Stomach (tissue), 8 donors: ENCODE measurements at regions not wholly inside any gene's neighbourhood (a gene's known extent, or its start where the extent isn't known, plus 50 kb on each side); places are given as distances from the start of the nearest gene placed in this dataset.

Experiments used
- DNase-seq, 2 donors: peaks; one replicate each; pipeline versions ENCODE4 v3.0.0 to v3.0.0-alpha.2; 2013 to 2019
- H3K27ac ChIP-seq, 5 donors: fragments of 200-600 bp in 4 of 5; sonication (generic) in 4 of 5; one replicate each; pipeline ENCODE4 v1.5.1; 2013 to 2019; ENCODE audit warnings: mild to moderate bottlenecking in 1 of 5, moderate library complexity in 1 of 5
- H3K27me3 ChIP-seq, 3 donors: fragments of 200-600 bp; sonication (generic); one replicate each; pipeline ENCODE4 v1.5.1; 2017 to 2019; ENCODE audit warnings: mixed run types in 1 of 3
- H3K36me3 ChIP-seq, 4 donors: fragments of 200-600 bp; sonication (generic); 1 replicate in 3 of 4; 2 replicates in 1 of 4; pipeline ENCODE4 v1.5.1; 2016 to 2019
- H3K4me1 ChIP-seq, 4 donors: fragments of 200-600 bp; sonication (generic); one replicate each; pipeline ENCODE4 v1.5.1; 2016 to 2019
- H3K4me3 ChIP-seq, 4 donors: fragments of 200-600 bp; sonication (generic) in 3 of 4; one replicate each; pipeline ENCODE4 v1.5.1; 2016 to 2019; ENCODE audit warnings: mild to moderate bottlenecking in 1 of 4
- H3K9me3 ChIP-seq, 4 donors: fragments of 200-600 bp; sonication (generic); one replicate each; pipeline ENCODE4 v1.5.1; 2016 to 2019
- CTCF ChIP-seq, 7 experiments: fragments of 450-650 bp in 4 of 7; fragments of 200-600 bp in 3 of 7; sonication (generic) in 3 of 7; IDR thresholded peaks; one replicate each; pipeline ENCODE4 v1.5.1; 2016 to 2019; ENCODE audit warnings: antibody characterized with exemption in 7 of 7, control low read depth in 2 of 7, mild to moderate bottlenecking in 1 of 7
- EP300 ChIP-seq: sonication (generic); formaldehyde crosslinking; IDR thresholded peaks from one replicate; pipeline ENCODE4 v1.6.1; 2017; ENCODE audit warnings: antibody characterized with exemption
- POLR2A ChIP-seq, 4 donors: fragments of 450-650 bp; IDR thresholded peaks; one replicate each; pipeline ENCODE4 v1.6.1; 2016; ENCODE audit warnings: antibody characterized with exemption in 4 of 4, control low read depth in 2 of 4, mild to moderate bottlenecking in 1 of 4, moderate library complexity in 1 of 4
- POLR2AphosphoS5 ChIP-seq, 3 donors: sonication (generic); formaldehyde crosslinking; IDR thresholded peaks; one replicate each; pipeline ENCODE4 v1.6.1; 2016; ENCODE audit warnings: antibody characterized with exemption in 3 of 3
- WGBS, 5 donors: extraction: QIAGEN DNeasy Blood & Tissue Kit in 3 of 5; methylation state at CpG; one replicate each; pipeline versions ENCODE4 v1.1.5 to v1.1.7; 2013 to 2018; 5-methylcytosine and 5-hydroxymethylcytosine counted together
- intact Hi-C: fragments of 100-400 bp; cut with DNase I; formaldehyde crosslinking; loops from one replicate; pipeline ENCODE4 v1.15.1; 2023; ENCODE audit warnings: low total_unique reads
- donor health status: healthy with polysubstance abuse.
- donor health status: Bipolar disorder and iron deficiency.
- donor health status: healthy.

DNA sequence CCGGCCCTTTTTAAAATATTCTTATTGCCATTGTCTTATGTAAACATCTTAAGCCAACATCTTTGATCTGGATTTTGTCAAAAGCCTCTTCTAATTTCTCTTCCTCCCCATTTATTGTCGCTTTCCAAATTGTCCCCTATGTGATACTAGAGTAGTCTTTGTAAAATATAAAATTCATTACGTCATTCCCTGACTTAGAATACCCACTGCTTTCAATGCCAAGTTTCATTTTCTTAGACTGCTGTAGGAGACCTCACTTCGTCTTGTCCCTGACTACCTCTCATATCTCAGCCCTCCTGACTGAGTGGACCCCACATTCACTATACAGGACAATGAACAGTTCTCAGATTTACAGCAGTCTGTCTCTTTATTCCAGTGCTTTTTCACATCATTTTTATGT, 633.9 kb upstream of the LMO3 start:
- no peaks in the 10 kb centered on the region for H3K4me1 ChIP-seq
- peaks cover 0 to 17% (median 8%) of the 10 kb centered on the region in 4 donors for H3K9me3 ChIP-seq
- intact Hi-C loops: no loop called here
- no peak overlapping the region for H3K27ac ChIP-seq
- H3K27me3 ChIP-seq: no peaks in the 10 kb centered on the region
- TF ChIP-seq EP300 (no peak), POLR2A (IDR thresholded peaks at IDR 0.05) (no peak)
- H3K36me3 ChIP-seq: no peaks in the 10 kb centered on the region
- no peak for DNase-seq
- 80 to 93% (median 88%) methylated on average over 4 of the region's 4 CpGs for WGBS, 5 donors
- H3K4me3 ChIP-seq: no peak overlapping the region

DNA sequence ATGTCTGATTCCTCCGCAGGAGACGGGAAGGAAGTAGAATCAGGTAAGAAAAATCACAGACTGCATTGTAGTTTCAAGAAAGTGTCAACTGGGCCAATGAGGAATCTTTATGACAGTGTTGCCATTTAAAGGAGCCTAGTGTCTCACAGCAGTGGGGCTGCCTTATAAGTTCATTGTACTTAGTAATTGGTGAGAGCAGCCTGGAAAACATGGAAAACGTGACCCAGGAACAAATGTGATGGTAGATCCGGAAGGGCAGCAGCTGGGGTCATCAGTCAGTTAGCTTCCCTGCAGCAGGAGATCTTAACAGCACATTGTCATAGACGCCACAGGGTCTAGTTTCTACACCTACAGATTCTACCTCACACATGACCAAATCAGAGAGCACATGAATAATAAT, 630.0 kb upstream of the LMO3 start:
- TF ChIP-seq EP300: no peak
- Histone ChIP-seq H3K36me3 (no peaks in the 10 kb centered on the region), H3K4me3 (no peak overlapping the region), H3K27ac (no peak overlapping the region), H3K27me3 (no peaks in the 10 kb centered on the region), H3K4me1 (no peaks in the 10 kb centered on the region), H3K9me3 (peaks cover 0 to under 1% (median 0%) of the 10 kb centered on the region in 4 donors)
- WGBS, 5 donors: 64 to 77% (median 70%) methylated on average over 5 of the region's 5 CpGs
- no peak for DNase-seq
- intact Hi-C loops: no loop called here

- intact Hi-C loops: no loop called here
- no peak for TF ChIP-seq EP300
- TF ChIP-seq POLR2A (IDR thresholded peaks at IDR 0.05): no peak
- no peak for TF ChIP-seq CTCF (IDR thresholded peaks at IDR 0.05)
- no peak for TF ChIP-seq POLR2AphosphoS5 (IDR thresholded peaks at IDR 0.05)
- WGBS, 5 donors: 55 to 65% (median 56%) methylated on average over 4 of the region's 4 CpGs
- Histone ChIP-seq H3K9me3 (no peaks in the 10 kb centered on the region), H3K27me3 (no peaks in the 10 kb centered on the region), H3K27ac (no peak overlapping the region), H3K4me3 (no peak overlapping the region), H3K4me1 (no peaks in the 10 kb centered on the region), H3K36me3 (no peaks in the 10 kb centered on the region)
- DNase-seq: no peak
Measured at GRCh38 chr12:17215759-17216570, 610.0 kb upstream of the LMO3 start.

GRCh38 chr12:17214929-17215328, 609.0 kb upstream of the LMO3 start:
- 24 to 38% (median 25%) methylated on average over 2 of the region's 2 CpGs for WGBS, 5 donors
- Histone ChIP-seq H3K27me3 (no peaks in the 10 kb centered on the region), H3K9me3 (no peaks in the 10 kb centered on the region), H3K27ac (no peak overlapping the region), H3K4me3 (no peak overlapping the region), H3K4me1 (no peaks in the 10 kb centered on the region), H3K36me3 (no peaks in the 10 kb centered on the region)
- TF ChIP-seq POLR2A (IDR thresholded peaks at IDR 0.05): no peak
- no peak for TF ChIP-seq POLR2AphosphoS5 (IDR thresholded peaks at IDR 0.05)
- TF ChIP-seq CTCF (IDR thresholded peaks at IDR 0.05): no peak
- TF ChIP-seq EP300: no peak
- intact Hi-C loops: no loop called here
- no peak for DNase-seq

- intact Hi-C loops: no loop called here
- no peaks in the 10 kb centered on the region for H3K36me3 ChIP-seq
- H3K9me3 ChIP-seq: peaks cover 0 to 13% (median 3%) of the 10 kb centered on the region in 4 donors
- no peak for DNase-seq
- H3K27ac ChIP-seq: no peak overlapping the region
- no peak overlapping the region for H3K4me3 ChIP-seq
- TF ChIP-seq CTCF (IDR thresholded peaks at IDR 0.05) (no peak), POLR2AphosphoS5 (IDR thresholded peaks at IDR 0.05) (no peak), POLR2A (IDR thresholded peaks at IDR 0.05) (no peak), EP300 (no peak)
- no peaks in the 10 kb centered on the region for H3K4me1 ChIP-seq
- H3K27me3 ChIP-seq: no peaks in the 10 kb centered on the region
Measured at GRCh38 chr12:17206553-17206952, 600.6 kb upstream of the LMO3 start.
